ENCODE measurements at regions not wholly inside any gene's neighbourhood (a gene's known extent, or its start where the extent isn't known, plus 50 kb on each side); places are given as distances from the start of the nearest gene placed in this dataset.

DNA sequence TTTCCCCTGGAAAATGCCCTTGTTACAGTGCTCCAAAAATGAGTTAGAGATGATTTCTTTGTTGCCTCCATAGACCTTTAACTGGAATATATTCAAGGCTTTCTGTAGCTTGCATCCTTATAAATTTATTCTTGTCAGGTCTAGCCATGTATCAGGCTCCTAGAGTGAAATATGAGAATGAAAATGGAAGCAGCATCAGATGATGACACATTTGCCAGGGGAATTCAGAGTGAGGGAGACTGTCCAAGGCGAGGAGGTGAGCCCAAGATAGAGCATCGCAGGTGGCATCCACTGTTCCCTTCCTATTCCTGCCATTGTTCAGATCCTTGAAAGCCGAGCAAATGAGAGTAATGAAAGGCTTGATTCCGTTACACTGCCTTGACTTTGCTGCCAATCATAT is 386.8 kb downstream of the SAMD5 start:
- Histone ChIP-seq H2AFZ (ENCODE audit: low read length) (no peak overlapping the region), H3K27ac (ENCODE audit: low read depth, low read length, poor library complexity, severe bottlenecking) (no peak overlapping the region), H3K4me2 (ENCODE audit: low read length) (no peak overlapping the region), H3K9me3 (ENCODE audit: low read length) (no peaks in the 10 kb centered on the region), H3K9ac (ENCODE audit: low read length) (no peak overlapping the region), H3K27me3 (ENCODE audit: insufficient read depth, low read length) (no peaks in the 10 kb centered on the region), H3K4me1 (ENCODE audit: insufficient read depth, low read length, severe bottlenecking) (no peaks in the 10 kb centered on the region), H3F3A (ENCODE audit: insufficient read depth, low read length) (no peaks in the 10 kb centered on the region), H3K36me3 (ENCODE audit: insufficient read depth, low read length) (no peaks in the 10 kb centered on the region), H3K4me3 (ENCODE audit: low read depth, low read length, poor library complexity, severe bottlenecking) (no peak overlapping the region), H3K9me2 (ENCODE audit: low read depth, low read length) (no peaks in the 10 kb centered on the region), H4K20me1 (ENCODE audit: insufficient read depth, low read length) (no peaks in the 10 kb centered on the region), H3K79me2 (ENCODE audit: insufficient read depth, low read length) (no peaks in the 10 kb centered on the region)
- TF ChIP-seq CTCF (IDR thresholded peaks at IDR 0.05; ENCODE audit: low read length) (no peak), EZH2 (IDR thresholded peaks at IDR 0.05; ENCODE audit: borderline replicate concordance, low read length) (no peak)

DNA sequence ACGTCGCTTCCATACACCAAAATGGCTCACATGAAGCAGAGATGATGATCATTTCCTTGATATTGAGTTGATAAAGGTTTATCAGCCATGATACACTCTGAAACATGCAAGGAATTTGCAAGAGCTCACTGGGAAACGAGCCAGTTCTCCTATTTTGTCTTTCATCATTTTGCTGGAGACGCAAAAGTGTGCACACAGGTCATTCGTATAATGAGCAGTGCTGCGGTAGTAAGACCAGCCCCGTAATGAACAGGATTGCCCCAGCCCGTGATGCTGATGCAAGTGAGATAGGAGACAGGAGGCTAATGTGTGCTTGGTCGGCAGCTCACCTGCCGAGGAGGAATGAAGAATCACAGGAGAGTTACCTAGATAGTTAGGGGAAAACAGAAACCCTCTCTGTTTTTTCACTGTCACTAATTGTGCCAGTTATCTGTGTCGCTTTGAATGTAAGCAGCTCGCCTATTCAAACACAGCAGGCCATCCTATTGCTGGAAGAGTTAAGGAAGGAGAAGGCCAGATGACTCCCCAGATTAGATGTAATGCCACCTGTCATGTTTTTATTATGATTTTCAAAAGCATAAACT is 391.8 kb downstream of the SAMD5 start:
- H3K36me3 ChIP-seq (ENCODE audit: insufficient read depth, low read length), result no peaks in the 10 kb centered on the region
- no peak overlapping the region for H3K4me3 ChIP-seq (ENCODE audit: low read depth, low read length, poor library complexity, severe bottlenecking)
- H3K79me2 ChIP-seq (ENCODE audit: insufficient read depth, low read length), result no peaks in the 10 kb centered on the region
- H3K9ac ChIP-seq (ENCODE audit: low read length), result no peak overlapping the region
- no peak overlapping the region for H3K27ac ChIP-seq (ENCODE audit: low read depth, low read length, poor library complexity, severe bottlenecking)
- H4K20me1 ChIP-seq (ENCODE audit: insufficient read depth, low read length), result no peaks in the 10 kb centered on the region
- no peak overlapping the region for H2AFZ ChIP-seq (ENCODE audit: low read length)
- no peaks in the 10 kb centered on the region for H3K27me3 ChIP-seq (ENCODE audit: insufficient read depth, low read length)
- no peak overlapping the region for H3K4me2 ChIP-seq (ENCODE audit: low read length)
- no peaks in the 10 kb centered on the region for H3F3A ChIP-seq (ENCODE audit: insufficient read depth, low read length)
- TF ChIP-seq CTCF (IDR thresholded peaks at IDR 0.05; ENCODE audit: low read length), result no peak
- no peak for TF ChIP-seq EZH2 (IDR thresholded peaks at IDR 0.05; ENCODE audit: borderline replicate concordance, low read length)
- no peaks in the 10 kb centered on the region for H3K4me1 ChIP-seq (ENCODE audit: insufficient read depth, low read length, severe bottlenecking)
- H3K9me3 ChIP-seq (ENCODE audit: low read length), result no peaks in the 10 kb centered on the region
- H3K9me2 ChIP-seq (ENCODE audit: low read depth, low read length), result no peaks in the 10 kb centered on the region

GRCh38 chr6:147903321-147903720 is 394.8 kb downstream of the SAMD5 start:
- H3K9me2 ChIP-seq (ENCODE audit: low read depth, low read length), result no peaks in the 10 kb centered on the region
- no peaks in the 10 kb centered on the region for H3K4me1 ChIP-seq (ENCODE audit: insufficient read depth, low read length, severe bottlenecking)
- TF ChIP-seq EZH2 (IDR thresholded peaks at IDR 0.05; ENCODE audit: borderline replicate concordance, low read length) (no peak), CTCF (IDR thresholded peaks at IDR 0.05; ENCODE audit: low read length) (no peak)
- H3F3A ChIP-seq (ENCODE audit: insufficient read depth, low read length), result no peaks in the 10 kb centered on the region
- H3K79me2 ChIP-seq (ENCODE audit: insufficient read depth, low read length), result no peaks in the 10 kb centered on the region
- H3K9me3 ChIP-seq (ENCODE audit: low read length), result no peaks in the 10 kb centered on the region
- H4K20me1 ChIP-seq (ENCODE audit: insufficient read depth, low read length), result no peaks in the 10 kb centered on the region
- no peak overlapping the region for H3K4me2 ChIP-seq (ENCODE audit: low read length)
- H3K9ac ChIP-seq (ENCODE audit: low read length), result no peak overlapping the region
- H3K36me3 ChIP-seq (ENCODE audit: insufficient read depth, low read length), result no peaks in the 10 kb centered on the region
- H3K27me3 ChIP-seq (ENCODE audit: insufficient read depth, low read length), result 0 out of 2 replicates have a peak, but pooled peaks cover 3% of the 10 kb centered on the region
- no peak overlapping the region for H3K27ac ChIP-seq (ENCODE audit: low read depth, low read length, poor library complexity, severe bottlenecking)
- no peak overlapping the region for H3K4me3 ChIP-seq (ENCODE audit: low read depth, low read length, poor library complexity, severe bottlenecking)
- H2AFZ ChIP-seq (ENCODE audit: low read length), result no peak overlapping the region

Measured in OCI-LY1 (cell line).